ENCODE measurements at regions not wholly inside any gene's neighbourhood (a gene's known extent, or its start where the extent isn't known, plus 50 kb on each side); places are given as distances from the start of the nearest gene placed in this dataset.

- TF ChIP-seq MXI1 (conservative IDR thresholded peaks at IDR 0.05; ENCODE audit: poor library complexity, severe bottlenecking) = no peak
- no peak for TF ChIP-seq POLR2AphosphoS5 (IDR thresholded peaks at IDR 0.05)
Observed at GRCh38 chr6:91442342-91442741, 855.5 kb upstream of the MAP3K7 start.
